HepG2 (cell line): ENCODE measurements at regions not wholly inside any gene's neighbourhood (a gene's known extent, or its start where the extent isn't known, plus 50 kb on each side); places are given as distances from the start of the nearest gene placed in this dataset.

Experiments used
- ARID2 ChIP-seq: sonication (generic); formaldehyde crosslinking; IDR thresholded peaks from 2 replicates; pipeline ENCODE4 v1.8.1; 2022; ENCODE audit warnings: mild to moderate bottlenecking, missing genetic modification reagents, borderline replicate concordance
- ATF5 ChIP-seq: sonication (generic); formaldehyde crosslinking; IDR thresholded peaks from 2 replicates; pipeline ENCODE4 v1.4.0; 2020; ENCODE audit warnings: mild to moderate bottlenecking, low read depth, missing genetic modification reagents
- DPF2 ChIP-seq: sonication (generic); formaldehyde crosslinking; IDR thresholded peaks from 2 replicates; pipeline ENCODE4 v1.4.0; 2020; ENCODE audit warnings: mild to moderate bottlenecking, low read depth, missing genetic modification reagents, borderline replicate concordance
- HBP1 ChIP-seq: IDR thresholded peaks from 2 replicates; pipeline ENCODE4 v1.6.1; 2016; ENCODE audit warnings: low read depth, control low read depth
- MLXIP ChIP-seq: sonication (generic); formaldehyde crosslinking; IDR thresholded peaks from 2 replicates; pipeline ENCODE4 v1.9.0; 2021; ENCODE audit warnings: missing genetic modification reagents, borderline replicate concordance
- SRSF4 ChIP-seq: fragments of 200-400 bp; formaldehyde crosslinking; IDR thresholded peaks from one replicate; pipeline ENCODE4 v1.6.1; 2018; ENCODE audit warnings: mild to moderate bottlenecking, low read depth, low read length, moderate library complexity; ENCODE audit not compliant: poor library complexity, severe bottlenecking
- SSRP1 ChIP-seq: IDR thresholded peaks from 2 replicates; pipeline ENCODE4 v1.6.1; 2016; ENCODE audit warnings: control low read depth
- WIZ ChIP-seq: sonication (generic); formaldehyde crosslinking; IDR thresholded peaks from 2 replicates; pipeline ENCODE4 v1.5.1; 2020; ENCODE audit warnings: mild to moderate bottlenecking, missing genetic modification reagents
- ZMYM4 ChIP-seq: sonication (generic); formaldehyde crosslinking; IDR thresholded peaks from 2 replicates; pipeline ENCODE4 v1.8.1; 2023; ENCODE audit warnings: mild to moderate bottlenecking, missing genetic modification reagents
- ZNF281 ChIP-seq: sonication (generic); formaldehyde crosslinking; IDR thresholded peaks from 2 replicates; pipeline ENCODE4 v1.4.0; 2020; ENCODE audit warnings: missing genetic modification reagents, borderline replicate concordance
- ZSCAN12 ChIP-seq: sonication (generic); formaldehyde crosslinking; IDR thresholded peaks from 2 replicates; pipeline ENCODE4 v1.9.0; 2021; ENCODE audit warnings: mild to moderate bottlenecking, missing genetic modification reagents
- TF ChIP-seq, protein P1 (sequence below): sonication (generic); formaldehyde crosslinking; IDR thresholded peaks from 2 replicates; pipeline ENCODE4 v1.9.0; 2022; ENCODE audit warnings: missing genetic modification reagents, mild to moderate bottlenecking, borderline replicate concordance
- TF ChIP-seq, protein P2 (sequence below): sonication (generic); formaldehyde crosslinking; IDR thresholded peaks from 2 replicates; pipeline ENCODE4 v1.4.0; 2020; ENCODE audit warnings: missing genetic modification reagents
- TF ChIP-seq, protein P3 (sequence below): fragments of 450-650 bp; IDR thresholded peaks from 2 replicates; pipeline ENCODE4 v1.6.1; 2016

DNA sequence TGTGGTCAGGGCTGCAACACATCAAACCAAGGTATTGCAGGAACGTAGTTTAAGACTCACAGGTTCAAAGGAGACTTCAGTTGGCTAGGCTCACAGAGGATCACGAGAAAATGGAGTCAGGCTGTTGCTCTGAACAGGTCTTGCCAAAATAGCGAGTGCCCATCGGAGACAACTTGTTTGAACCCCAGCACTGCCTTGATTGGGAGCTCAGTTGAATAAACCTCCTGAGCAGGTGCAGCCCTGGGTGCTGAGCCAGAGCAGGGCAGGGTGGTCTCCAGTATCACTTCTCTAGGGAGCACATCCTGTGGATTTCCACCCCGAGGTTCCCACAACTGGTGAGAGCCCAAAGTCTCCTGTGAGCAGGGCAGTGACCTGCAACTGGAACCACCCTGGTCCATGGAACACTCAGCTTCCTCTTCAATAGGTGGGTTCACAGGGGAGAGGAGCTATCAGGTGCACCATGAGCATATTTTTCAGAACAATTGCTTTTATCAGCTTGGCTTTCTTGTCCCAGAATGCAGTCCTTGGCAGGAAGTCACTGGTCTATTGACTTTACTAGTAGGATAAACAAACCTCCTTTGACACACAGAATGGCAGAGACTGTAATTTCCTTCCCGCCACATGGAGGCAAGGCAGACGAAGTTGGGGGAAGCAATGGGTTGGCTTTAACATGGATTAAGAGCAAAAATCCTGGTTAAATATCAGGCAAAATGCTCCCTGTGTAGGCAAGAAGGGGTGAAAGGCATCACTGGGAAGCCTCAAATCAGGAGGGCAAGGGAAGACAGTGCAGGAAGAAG is 267.7 kb upstream of the FOXQ1 start (continued):
- TF ChIP-seq ARID2 (0 out of 2 replicates have a peak, but pooled peaks have one; percentile 32), HBP1 (CRISPR knock-in tag) (peak; percentile 67; the same call in 1 of the 2 replicates), ATF5 (no peak), MLXIP (CRISPR knock-in tag) (no peak), ZNF281 (CRISPR knock-in tag) (no peak), ZSCAN12 (CRISPR knock-in tag) (no peak), SSRP1 (CRISPR knock-in tag) (no peak), DPF2 (CRISPR knock-in tag) (no peak), SRSF4 (no peak), ZMYM4 (CRISPR knock-in tag) (peak; percentile 59), WIZ (CRISPR knock-in tag) (no peak; the same call in 1 of the 2 replicates)
- TF ChIP-seq, protein P1, sequence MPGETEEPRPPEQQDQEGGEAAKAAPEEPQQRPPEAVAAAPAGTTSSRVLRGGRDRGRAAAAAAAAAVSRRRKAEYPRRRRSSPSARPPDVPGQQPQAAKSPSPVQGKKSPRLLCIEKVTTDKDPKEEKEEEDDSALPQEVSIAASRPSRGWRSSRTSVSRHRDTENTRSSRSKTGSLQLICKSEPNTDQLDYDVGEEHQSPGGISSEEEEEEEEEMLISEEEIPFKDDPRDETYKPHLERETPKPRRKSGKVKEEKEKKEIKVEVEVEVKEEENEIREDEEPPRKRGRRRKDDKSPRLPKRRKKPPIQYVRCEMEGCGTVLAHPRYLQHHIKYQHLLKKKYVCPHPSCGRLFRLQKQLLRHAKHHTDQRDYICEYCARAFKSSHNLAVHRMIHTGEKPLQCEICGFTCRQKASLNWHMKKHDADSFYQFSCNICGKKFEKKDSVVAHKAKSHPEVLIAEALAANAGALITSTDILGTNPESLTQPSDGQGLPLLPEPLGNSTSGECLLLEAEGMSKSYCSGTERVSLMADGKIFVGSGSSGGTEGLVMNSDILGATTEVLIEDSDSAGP (CRISPR knock-in tag) = 0 out of 2 replicates have a peak, but pooled peaks have one; percentile 28
- TF ChIP-seq, protein P2, sequence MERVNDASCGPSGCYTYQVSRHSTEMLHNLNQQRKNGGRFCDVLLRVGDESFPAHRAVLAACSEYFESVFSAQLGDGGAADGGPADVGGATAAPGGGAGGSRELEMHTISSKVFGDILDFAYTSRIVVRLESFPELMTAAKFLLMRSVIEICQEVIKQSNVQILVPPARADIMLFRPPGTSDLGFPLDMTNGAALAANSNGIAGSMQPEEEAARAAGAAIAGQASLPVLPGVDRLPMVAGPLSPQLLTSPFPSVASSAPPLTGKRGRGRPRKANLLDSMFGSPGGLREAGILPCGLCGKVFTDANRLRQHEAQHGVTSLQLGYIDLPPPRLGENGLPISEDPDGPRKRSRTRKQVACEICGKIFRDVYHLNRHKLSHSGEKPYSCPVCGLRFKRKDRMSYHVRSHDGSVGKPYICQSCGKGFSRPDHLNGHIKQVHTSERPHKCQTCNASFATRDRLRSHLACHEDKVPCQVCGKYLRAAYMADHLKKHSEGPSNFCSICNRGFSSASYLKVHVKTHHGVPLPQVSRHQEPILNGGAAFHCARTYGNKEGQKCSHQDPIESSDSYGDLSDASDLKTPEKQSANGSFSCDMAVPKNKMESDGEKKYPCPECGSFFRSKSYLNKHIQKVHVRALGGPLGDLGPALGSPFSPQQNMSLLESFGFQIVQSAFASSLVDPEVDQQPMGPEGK (CRISPR knock-in tag) = no peak
- TF ChIP-seq, protein P3, sequence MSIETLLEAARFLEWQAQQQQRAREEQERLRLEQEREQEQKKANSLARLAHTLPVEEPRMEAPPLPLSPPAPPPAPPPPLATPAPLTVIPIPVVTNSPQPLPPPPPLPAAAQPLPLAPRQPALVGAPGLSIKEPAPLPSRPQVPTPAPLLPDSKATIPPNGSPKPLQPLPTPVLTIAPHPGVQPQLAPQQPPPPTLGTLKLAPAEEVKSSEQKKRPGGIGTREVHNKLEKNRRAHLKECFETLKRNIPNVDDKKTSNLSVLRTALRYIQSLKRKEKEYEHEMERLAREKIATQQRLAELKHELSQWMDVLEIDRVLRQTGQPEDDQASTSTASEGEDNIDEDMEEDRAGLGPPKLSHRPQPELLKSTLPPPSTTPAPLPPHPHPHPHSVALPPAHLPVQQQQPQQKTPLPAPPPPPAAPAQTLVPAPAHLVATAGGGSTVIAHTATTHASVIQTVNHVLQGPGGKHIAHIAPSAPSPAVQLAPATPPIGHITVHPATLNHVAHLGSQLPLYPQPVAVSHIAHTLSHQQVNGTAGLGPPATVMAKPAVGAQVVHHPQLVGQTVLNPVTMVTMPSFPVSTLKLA = no peak
